GM21360 (cell line): ENCODE measurements at regions not wholly inside any gene's neighbourhood (a gene's known extent, or its start where the extent isn't known, plus 50 kb on each side); places are given as distances from the start of the nearest gene placed in this dataset.
"Not testable (repeated sequence)": the region's sequence is repeated elsewhere in the genome, so short reads cannot be mapped to it uniquely, and the experiment has no call there.

ENCODE experiments used
- ATAC-seq: cut with Tn5 transposase; IDR thresholded peaks from one replicate; pipeline ENCODE4 v1.9.1; 2021; ENCODE audit warnings: mild to moderate bottlenecking, moderate library complexity; ENCODE audit not compliant: unreplicated experiment

GRCh38 chr2:223457301-223457700 lies 144.9 kb downstream of the SCG2 start:
- ATAC-seq = no peak

GRCh38 chr2:223459328-223459939 lies 142.7 kb downstream of the SCG2 start:
- no peak for ATAC-seq

- ATAC-seq = no peak
These were observed 142.0 kb downstream of the SCG2 start for GRCh38 chr2:223460209-223460608.

GRCh38 chr2:223460774-223461211 lies 141.4 kb downstream of the SCG2 start:
- ATAC-seq = no peak

GRCh38 chr2:223464071-223464470 lies 138.1 kb downstream of the SCG2 start:
- no peak for ATAC-seq

- ATAC-seq = no peak
These were observed 136.4 kb downstream of the SCG2 start for GRCh38 chr2:223465793-223466192.

- no peak for ATAC-seq
These were observed 135.0 kb downstream of the SCG2 start for GRCh38 chr2:223467196-223467595.

- no peak for ATAC-seq
These were observed 132.7 kb downstream of the SCG2 start for GRCh38 chr2:223469270-223470046.

- no peak for ATAC-seq
These were observed 131.6 kb downstream of the SCG2 start for GRCh38 chr2:223470602-223471001.

- ATAC-seq = no peak
These were observed 129.4 kb downstream of the SCG2 start for GRCh38 chr2:223472771-223473170.

GRCh38 chr2:223474893-223475292 lies 127.3 kb downstream of the SCG2 start:
- ATAC-seq = no peak

- ATAC-seq = no peak
These were observed 126.3 kb downstream of the SCG2 start for GRCh38 chr2:223475901-223476300.

- ATAC-seq = no peak
These were observed 124.8 kb downstream of the SCG2 start for GRCh38 chr2:223477318-223477717.

- ATAC-seq = no peak
These were observed 120.7 kb downstream of the SCG2 start for GRCh38 chr2:223481486-223481885.

- no peak for ATAC-seq
These were observed 115.4 kb downstream of the SCG2 start for GRCh38 chr2:223486751-223487150.

GRCh38 chr2:223487214-223487846 lies 114.8 kb downstream of the SCG2 start:
- no peak for ATAC-seq

GRCh38 chr2:223488814-223489213 lies 113.3 kb downstream of the SCG2 start:
- ATAC-seq = no peak

GRCh38 chr2:223494496-223494895 lies 107.7 kb downstream of the SCG2 start:
- no peak for ATAC-seq

GRCh38 chr2:223494942-223495341 lies 107.2 kb downstream of the SCG2 start:
- ATAC-seq = no peak

- not testable (repeated sequence) for ATAC-seq
These were observed 105.3 kb downstream of the SCG2 start for GRCh38 chr2:223496853-223497252.

- no peak for ATAC-seq
These were observed 101.5 kb downstream of the SCG2 start for GRCh38 chr2:223500709-223501108.

GRCh38 chr2:223501641-223502040 lies 100.5 kb downstream of the SCG2 start:
- no peak for ATAC-seq
